ENCODE measurements at regions not wholly inside any gene's neighbourhood (a gene's known extent, or its start where the extent isn't known, plus 50 kb on each side); places are given as distances from the start of the nearest gene placed in this dataset.

DNA sequence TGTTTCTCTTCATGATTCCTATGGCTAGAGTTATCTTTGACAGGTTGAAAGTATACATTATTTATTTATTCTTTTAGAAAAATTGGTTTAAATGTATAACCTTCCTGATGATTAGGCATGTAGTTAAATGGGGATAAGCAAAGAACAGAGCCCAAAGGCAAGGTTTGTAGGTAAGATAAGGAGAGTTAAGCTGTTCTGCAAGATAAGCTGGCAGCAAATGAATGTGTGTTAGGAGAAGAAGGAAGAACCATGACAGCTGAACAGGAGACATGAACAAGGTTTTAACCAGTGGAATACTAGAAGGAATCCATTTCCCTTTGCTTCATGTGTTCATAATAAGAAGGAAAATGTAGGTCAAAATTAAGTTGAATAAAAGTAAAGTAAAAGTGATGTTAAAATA lies 1330.1 kb upstream of the USP15 start:
- Histone ChIP-seq H3K9me3 (ENCODE audit: severe bottlenecking) (no peaks in the 10 kb centered on the region), H3K27me3 (ENCODE audit: insufficient read depth, low read depth, severe bottlenecking) (peaks cover 27% of the 10 kb centered on the region)
- no peak for DNase-seq

DNA sequence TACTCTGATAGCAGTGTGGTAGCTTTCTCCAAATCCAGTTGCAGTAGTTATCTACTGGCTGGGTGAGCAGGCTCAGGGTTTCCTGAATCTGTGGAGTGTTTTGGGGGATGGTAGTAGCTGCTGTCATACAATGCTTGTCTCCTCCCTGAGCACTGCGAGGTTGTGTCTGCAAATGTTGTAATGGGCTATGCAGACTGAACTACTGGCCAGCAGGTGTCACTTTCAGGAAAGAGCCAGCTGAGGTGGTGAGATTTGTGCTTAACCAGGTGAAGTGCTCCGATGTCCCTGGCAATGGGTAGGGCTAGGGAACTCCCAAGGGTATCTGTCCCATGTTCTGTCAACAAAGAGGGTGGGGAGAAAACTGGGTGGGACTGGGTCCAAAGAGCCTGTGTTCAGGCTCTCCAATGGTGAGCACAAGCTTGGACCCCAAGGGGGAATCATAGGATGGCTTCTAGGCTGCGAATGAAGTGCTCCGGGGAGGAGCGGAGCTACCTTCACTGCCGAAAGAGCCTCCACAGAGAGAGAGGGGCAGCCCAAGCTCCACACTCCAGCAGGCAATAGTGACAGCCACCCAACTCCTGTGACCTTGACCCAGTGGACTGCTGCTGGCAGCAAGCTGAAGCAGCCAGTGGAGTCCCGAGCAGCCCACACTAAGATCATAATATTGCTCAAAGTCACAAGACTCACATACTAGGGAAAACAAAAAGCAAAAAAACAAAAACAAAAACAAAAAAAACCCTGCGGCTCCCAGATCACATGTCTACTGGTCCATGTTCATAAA lies 1324.0 kb upstream of the USP15 start:
- Histone ChIP-seq H3K9me3 (ENCODE audit: severe bottlenecking) (peaks cover 2% of the 10 kb centered on the region), H3K27me3 (ENCODE audit: insufficient read depth, low read depth, severe bottlenecking) (no peaks in the 10 kb centered on the region), H3K36me3 (no peaks in the 10 kb centered on the region), H3K4me3 (ENCODE audit: low read depth, low read length) (no peak overlapping the region), H3K27ac (no peak overlapping the region)
- TF ChIP-seq, protein P1, sequence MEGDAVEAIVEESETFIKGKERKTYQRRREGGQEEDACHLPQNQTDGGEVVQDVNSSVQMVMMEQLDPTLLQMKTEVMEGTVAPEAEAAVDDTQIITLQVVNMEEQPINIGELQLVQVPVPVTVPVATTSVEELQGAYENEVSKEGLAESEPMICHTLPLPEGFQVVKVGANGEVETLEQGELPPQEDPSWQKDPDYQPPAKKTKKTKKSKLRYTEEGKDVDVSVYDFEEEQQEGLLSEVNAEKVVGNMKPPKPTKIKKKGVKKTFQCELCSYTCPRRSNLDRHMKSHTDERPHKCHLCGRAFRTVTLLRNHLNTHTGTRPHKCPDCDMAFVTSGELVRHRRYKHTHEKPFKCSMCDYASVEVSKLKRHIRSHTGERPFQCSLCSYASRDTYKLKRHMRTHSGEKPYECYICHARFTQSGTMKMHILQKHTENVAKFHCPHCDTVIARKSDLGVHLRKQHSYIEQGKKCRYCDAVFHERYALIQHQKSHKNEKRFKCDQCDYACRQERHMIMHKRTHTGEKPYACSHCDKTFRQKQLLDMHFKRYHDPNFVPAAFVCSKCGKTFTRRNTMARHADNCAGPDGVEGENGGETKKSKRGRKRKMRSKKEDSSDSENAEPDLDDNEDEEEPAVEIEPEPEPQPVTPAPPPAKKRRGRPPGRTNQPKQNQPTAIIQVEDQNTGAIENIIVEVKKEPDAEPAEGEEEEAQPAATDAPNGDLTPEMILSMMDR (IDR thresholded peaks at IDR 0.05; ENCODE audit: low read depth, low read length) = peak; percentile 32; the same call in 1 of the 2 replicates
- no peak for DNase-seq

More for the DNA sequence above, 1330.1 kb upstream of the USP15 start:
- H3K36me3 ChIP-seq = no peaks in the 10 kb centered on the region
- H3K4me3 ChIP-seq (ENCODE audit: low read depth, low read length) = no peak overlapping the region
- TF ChIP-seq, protein P1 (IDR thresholded peaks at IDR 0.05; ENCODE audit: low read depth, low read length) = no peak
- H3K27ac ChIP-seq = no peak overlapping the region

DNA sequence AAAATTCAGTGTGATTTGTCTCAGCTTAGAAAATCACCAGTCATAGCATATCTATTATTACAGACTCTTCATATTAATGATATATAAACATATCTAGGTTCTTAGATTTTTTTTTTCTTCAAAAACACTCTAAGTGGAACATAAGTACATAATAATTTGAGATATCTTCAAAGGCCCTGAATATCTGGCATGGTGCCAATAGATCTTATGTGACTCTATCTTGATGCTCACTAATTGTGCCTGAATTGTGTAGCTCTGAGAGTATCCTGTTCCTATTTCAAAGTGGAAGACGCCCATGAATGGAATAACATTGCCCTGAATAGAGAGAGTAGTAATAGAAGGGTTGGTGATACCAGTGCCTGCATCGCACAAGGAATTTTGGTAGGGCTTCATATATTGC lies 1312.7 kb upstream of the USP15 start:
- TF ChIP-seq, protein P1 (IDR thresholded peaks at IDR 0.05; ENCODE audit: low read depth, low read length) = no peak
- H3K27me3 ChIP-seq (ENCODE audit: insufficient read depth, low read depth, severe bottlenecking) = no peaks in the 10 kb centered on the region

DNA sequence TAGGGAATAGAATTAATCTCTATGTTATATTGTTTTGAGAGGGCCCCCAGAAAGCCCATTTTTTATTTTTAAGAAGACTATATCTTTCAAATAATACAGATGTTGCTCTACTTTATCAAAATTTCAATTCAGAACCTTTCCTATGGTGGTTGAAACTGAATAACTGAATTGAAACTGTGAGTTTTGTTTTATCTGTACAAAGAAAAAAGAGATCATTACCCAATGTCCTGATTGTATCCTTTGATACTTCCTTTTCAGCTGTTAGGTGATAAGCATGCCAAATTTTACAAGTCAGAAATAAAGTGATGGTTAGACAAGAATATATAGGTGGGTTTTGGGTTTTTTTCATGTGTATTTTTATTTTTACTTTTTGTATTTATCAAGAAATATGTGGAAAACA lies 1293.1 kb upstream of the USP15 start:
- Histone ChIP-seq H3K27ac (no peak overlapping the region), H3K4me3 (ENCODE audit: low read depth, low read length) (no peak overlapping the region), H3K36me3 (no peaks in the 10 kb centered on the region), H3K9me3 (ENCODE audit: severe bottlenecking) (no peaks in the 10 kb centered on the region), H3K27me3 (ENCODE audit: insufficient read depth, low read depth, severe bottlenecking) (no peaks in the 10 kb centered on the region)
- TF ChIP-seq, protein P1 (IDR thresholded peaks at IDR 0.05; ENCODE audit: low read depth, low read length) = no peak
- DNase-seq = no peak

More for the DNA sequence above, 1312.7 kb upstream of the USP15 start:
- no peak overlapping the region for H3K27ac ChIP-seq
- H3K9me3 ChIP-seq (ENCODE audit: severe bottlenecking) = no peaks in the 10 kb centered on the region
- H3K4me3 ChIP-seq (ENCODE audit: low read depth, low read length) = no peak overlapping the region
- no peak for DNase-seq
- H3K36me3 ChIP-seq = no peaks in the 10 kb centered on the region

DNA sequence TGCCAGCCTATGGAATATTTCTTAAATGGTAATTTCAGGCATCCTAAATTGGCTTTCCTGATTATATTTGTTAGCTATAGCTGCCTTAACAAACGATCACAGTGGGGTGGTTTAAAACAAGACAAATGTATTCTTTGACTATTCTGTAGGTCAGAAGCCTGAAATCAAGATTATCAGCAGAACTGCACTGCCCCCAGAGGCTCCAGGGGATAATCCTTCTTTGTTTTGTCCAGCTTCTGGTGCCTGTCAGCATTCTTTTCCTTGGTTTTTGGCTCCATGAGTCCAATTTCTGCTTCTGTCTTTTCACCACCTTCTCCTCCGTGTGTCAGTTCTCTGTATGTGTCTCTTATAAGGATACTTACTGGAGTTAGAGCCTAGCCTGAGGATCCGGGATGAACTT lies 1282.2 kb upstream of the USP15 start:
- no peaks in the 10 kb centered on the region for H3K9me3 ChIP-seq (ENCODE audit: severe bottlenecking)
- H3K4me3 ChIP-seq (ENCODE audit: low read depth, low read length) = no peak overlapping the region
- no peaks in the 10 kb centered on the region for H3K27me3 ChIP-seq (ENCODE audit: insufficient read depth, low read depth, severe bottlenecking)
- H3K36me3 ChIP-seq = no peaks in the 10 kb centered on the region
- TF ChIP-seq, protein P1 (IDR thresholded peaks at IDR 0.05; ENCODE audit: low read depth, low read length) = peak; percentile 54
- peak; percentile 28 for DNase-seq
- no peak overlapping the region for H3K27ac ChIP-seq

DNA sequence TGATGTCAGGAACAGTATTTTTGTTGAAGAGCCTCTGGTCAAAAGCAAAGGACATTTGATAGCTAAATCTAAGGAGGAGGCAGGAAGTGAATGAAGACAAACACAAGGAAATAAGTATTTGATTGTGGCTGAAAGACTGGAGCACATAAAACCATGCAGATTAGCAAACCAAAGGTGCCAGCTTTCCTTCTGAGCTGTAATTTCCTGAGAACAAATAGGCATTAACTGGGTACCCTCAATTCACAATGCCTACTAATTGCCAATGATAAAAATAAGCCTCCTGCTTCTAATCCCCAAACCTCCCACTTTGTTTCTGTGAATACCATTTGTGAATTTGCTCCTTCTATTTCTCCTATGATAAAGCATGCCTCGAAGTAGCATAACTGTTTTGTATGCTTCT lies 1279.6 kb upstream of the USP15 start:
- H3K27me3 ChIP-seq (ENCODE audit: insufficient read depth, low read depth, severe bottlenecking) = no peaks in the 10 kb centered on the region
- no peak overlapping the region for H3K27ac ChIP-seq
- no peak for DNase-seq
- TF ChIP-seq, protein P1 (IDR thresholded peaks at IDR 0.05; ENCODE audit: low read depth, low read length) = no peak
- no peaks in the 10 kb centered on the region for H3K9me3 ChIP-seq (ENCODE audit: severe bottlenecking)
- H3K4me3 ChIP-seq (ENCODE audit: low read depth, low read length) = no peak overlapping the region
- H3K36me3 ChIP-seq = no peaks in the 10 kb centered on the region

All from WERI-Rb-1 (cell line).